OCI-LY7 (cell line): ENCODE measurements at regions not wholly inside any gene's neighbourhood (a gene's known extent, or its start where the extent isn't known, plus 50 kb on each side); places are given as distances from the start of the nearest gene placed in this dataset.

Experiments used
- BruUV-seq: library from RNA; stranded (reverse); fragments of 400-500 nt; replicated peaks from 2 replicates; lab custom pipeline; 2021; lab: Mats Ljungman, UMichigan
- CTCF ChIA-PET: fragments of 300-600 bp; sonication (Branson Sonifier 250); formaldehyde crosslinking; loops from one replicate; lab custom pipeline; 2022; ENCODE audit warnings: antibody characterized with exemption; ENCODE audit not compliant: unreplicated experiment; lab: Charles Lee
- POLR2A ChIA-PET: fragments of 300-600 bp; sonication (Branson Sonifier 250); formaldehyde crosslinking; loops from one replicate; lab custom pipeline; 2022; ENCODE audit warnings: antibody characterized with exemption; lab: Charles Lee
- DNase-seq: peaks from one replicate; pipeline ENCODE4 v3.0.0-alpha.2; 2015; ENCODE audit warnings: low spot score
- H2AFZ ChIP-seq: fragments of 200-600 bp; sonication (generic), shearing (Covaris generic); 2 replicates; pipeline ENCODE4 v1.6.1; 2014; ENCODE audit warnings: mild to moderate bottlenecking, antibody characterized with exemption, low read length, moderate library complexity
- H3K27ac ChIP-seq: fragments of 200-600 bp; sonication (generic); 2 replicates; pipeline ENCODE4 v1.5.1; 2014; ENCODE audit warnings: mixed run types, low read depth, mild to moderate bottlenecking, moderate library complexity, low read length, inconsistent platforms; ENCODE audit not compliant: poor library complexity, severe bottlenecking
- H3K36me3 ChIP-seq: fragments of 200-600 bp; sonication (generic); 2 replicates; pipeline ENCODE4 v1.6.1; 2014; ENCODE audit warnings: mild to moderate bottlenecking, antibody characterized with exemption, low read length, moderate library complexity, mixed read lengths; ENCODE audit not compliant: insufficient read depth
- H3K4me1 ChIP-seq: fragments of 200-600 bp; sonication (generic); 2 replicates; pipeline ENCODE4 v1.5.1; 2014; ENCODE audit warnings: mild to moderate bottlenecking, low read length; ENCODE audit not compliant: insufficient read depth, poor library complexity, severe bottlenecking
- H3K4me2 ChIP-seq: fragments of 200-600 bp; sonication (generic); 2 replicates; pipeline ENCODE4 v1.6.1; 2014; ENCODE audit warnings: mild to moderate bottlenecking, low read length
- H3K4me3 ChIP-seq: fragments of 200-600 bp; sonication (generic); 2 replicates; pipeline ENCODE4 v1.5.1; 2014; ENCODE audit warnings: mild to moderate bottlenecking, low read depth, low read length; ENCODE audit not compliant: poor library complexity, severe bottlenecking
- H3K79me2 ChIP-seq: fragments of 200-600 bp; sonication (generic); 2 replicates; pipeline ENCODE4 v1.6.1; 2016; ENCODE audit warnings: low read depth, mild to moderate bottlenecking, low read length, moderate library complexity, mixed read lengths; ENCODE audit not compliant: insufficient read depth
- H3K9me2 ChIP-seq: fragments of 200-600 bp; sonication (generic); 2 replicates; pipeline ENCODE4 v1.6.1; 2016; ENCODE audit warnings: mild to moderate bottlenecking, low read length, mixed read lengths; ENCODE audit not compliant: insufficient read depth
- H3K9me3 ChIP-seq: fragments of 200-600 bp; sonication (generic); 2 replicates; pipeline ENCODE4 v1.6.1; 2014; ENCODE audit warnings: mild to moderate bottlenecking, mixed run types, low read length, mixed read lengths
- H4K20me1 ChIP-seq: fragments of 200-600 bp; sonication (generic); 2 replicates; pipeline ENCODE4 v1.6.1; 2014; ENCODE audit warnings: mild to moderate bottlenecking, antibody characterized with exemption, low read length, moderate library complexity, mixed read lengths; ENCODE audit not compliant: insufficient read depth
- CTCF ChIP-seq: fragments of 200-600 bp; sonication (generic); conservative IDR thresholded peaks from 2 replicates; pipeline ENCODE4 v1.5.1; 2014; ENCODE audit warnings: mild to moderate bottlenecking, antibody characterized with exemption, low read length, moderate library complexity, mixed read lengths
- EZH2phosphoT487 ChIP-seq: fragments of 200-600 bp; sonication (generic); IDR thresholded peaks from 2 replicates; pipeline ENCODE4 v1.6.1; 2018; ENCODE audit warnings: low read depth, borderline replicate concordance, mild to moderate bottlenecking, mixed run types, antibody characterized with exemption, low read length, moderate library complexity, mixed read lengths
- intact Hi-C: fragments of 100-400 bp; cut with micrococcal nuclease; formaldehyde crosslinking; loops from one replicate; pipeline ENCODE4 v1.10.0; 2022; ENCODE audit not compliant: unreplicated experiment

GRCh38 chr9:75797085-75797580 is 93.3 kb upstream of the PCSK5 start:
- H3K4me3 ChIP-seq, result no peak overlapping the region
- H3K4me1 ChIP-seq, result no peaks in the 10 kb centered on the region
- H4K20me1 ChIP-seq, result no peaks in the 10 kb centered on the region
- no peak overlapping the region for H3K4me2 ChIP-seq
- H3K9me2 ChIP-seq, result no peaks in the 10 kb centered on the region
- H3K9me3 ChIP-seq, result no peaks in the 10 kb centered on the region
- H3K36me3 ChIP-seq, result no peaks in the 10 kb centered on the region
- ChIA-PET POLR2A (no interaction called here), CTCF (no interaction called here)
- no peak overlapping the region for H2AFZ ChIP-seq
- TF ChIP-seq EZH2phosphoT487 (no peak), CTCF (no peak)
- no peak for DNase-seq
- H3K79me2 ChIP-seq, result no peaks in the 10 kb centered on the region
- intact Hi-C loops, result no loop called here
- no peak overlapping the region for H3K27ac ChIP-seq
- BruUV-seq, result no TSS peak

GRCh38 chr9:75798505-75798904 is 92.0 kb upstream of the PCSK5 start:
- POLR2A ChIA-PET, result interaction anchor here (0.6 to 0.9 kb wide), 4 partner anchors 9 to 1289 kb away, joined by 3 to 7 read pairs (median 4); no protein-coding TSS in a partner anchor
- Histone ChIP-seq H3K36me3 (no peaks in the 10 kb centered on the region), H3K27ac (no peak overlapping the region), H3K9me3 (no peaks in the 10 kb centered on the region), H3K79me2 (no peaks in the 10 kb centered on the region), H2AFZ (no peak overlapping the region), H3K4me2 (no peak overlapping the region), H3K4me1 (no peaks in the 10 kb centered on the region), H3K4me3 (no peak overlapping the region), H3K9me2 (no peaks in the 10 kb centered on the region), H4K20me1 (no peaks in the 10 kb centered on the region)
- TF ChIP-seq CTCF, result no peak
- TF ChIP-seq EZH2phosphoT487, result no peak
- intact Hi-C loops, result no loop called here
- BruUV-seq, result no TSS peak
- no peak for DNase-seq
- CTCF ChIA-PET, result no interaction called here

DNA sequence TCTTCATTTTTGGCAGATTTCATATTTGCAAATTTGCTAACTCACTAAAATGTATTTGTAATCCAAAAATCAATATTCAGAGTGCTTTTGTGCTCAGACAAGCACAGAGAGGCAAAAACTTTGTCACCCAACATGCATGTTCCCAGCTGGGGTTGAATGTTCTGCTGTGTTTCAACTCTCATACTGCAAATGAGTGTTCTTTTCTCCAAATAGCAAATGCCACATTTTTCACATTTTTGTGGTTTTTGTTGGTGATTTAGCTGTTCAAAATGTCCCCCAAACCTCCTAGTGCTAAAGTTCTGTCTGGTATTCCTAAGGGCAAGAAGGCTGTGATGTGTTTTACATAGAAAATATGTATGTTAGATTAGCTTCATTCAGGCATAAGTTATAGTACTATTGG is 87.3 kb upstream of the PCSK5 start:
- Histone ChIP-seq H3K9me3 (no peaks in the 10 kb centered on the region), H3K27ac (no peak overlapping the region), H3K4me1 (no peaks in the 10 kb centered on the region), H3K9me2 (no peaks in the 10 kb centered on the region), H3K36me3 (no peaks in the 10 kb centered on the region), H4K20me1 (no peaks in the 10 kb centered on the region), H3K79me2 (no peaks in the 10 kb centered on the region), H3K4me3 (no peak overlapping the region), H2AFZ (no peak overlapping the region), H3K4me2 (no peak overlapping the region)
- no peak for TF ChIP-seq CTCF
- TF ChIP-seq EZH2phosphoT487, result no peak
- intact Hi-C loops, result no loop called here
- DNase-seq, result no peak
- ChIA-PET CTCF (no interaction called here), POLR2A (no interaction called here)
- BruUV-seq, result no TSS peak
